ENCODE measurements at regions not wholly inside any gene's neighbourhood (a gene's known extent, or its start where the extent isn't known, plus 50 kb on each side); places are given as distances from the start of the nearest gene placed in this dataset.

DNA sequence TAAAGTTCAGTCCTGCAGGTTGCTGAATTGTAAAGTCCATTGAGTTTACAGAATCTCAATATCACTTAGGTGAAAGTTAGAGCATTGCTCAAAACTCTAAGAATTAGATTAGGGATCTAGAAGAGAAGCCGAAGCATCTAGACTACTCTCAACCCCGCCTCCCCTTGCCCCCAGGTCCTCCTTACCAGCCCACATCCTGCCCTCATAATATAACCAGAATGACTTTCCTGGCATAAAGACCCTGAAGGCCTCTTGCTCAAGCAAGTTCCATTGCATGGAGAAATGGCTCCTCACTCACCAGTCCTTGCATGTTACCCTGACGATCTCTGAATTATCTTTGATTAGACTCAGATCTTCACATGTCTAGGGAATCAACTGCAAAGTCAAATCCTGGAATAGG lies 78.8 kb downstream of the SPATA31C2 start:
- Mint-ChIP-seq H3K4me3 (ENCODE audit: unreplicated experiment) (no peak overlapping the region), H3K27ac (ENCODE audit: unreplicated experiment) (no peak overlapping the region), H3K36me3 (ENCODE audit: unreplicated experiment) (no peaks in the 10 kb centered on the region), H3K27me3 (ENCODE audit: unreplicated experiment) (peaks cover 11% of the 10 kb centered on the region), H3K4me1 (ENCODE audit: unreplicated experiment) (no peaks in the 10 kb centered on the region), H3K9me3 (ENCODE audit: unreplicated experiment) (peaks cover 4% of the 10 kb centered on the region)
- TF ChIP-seq, protein P1, sequence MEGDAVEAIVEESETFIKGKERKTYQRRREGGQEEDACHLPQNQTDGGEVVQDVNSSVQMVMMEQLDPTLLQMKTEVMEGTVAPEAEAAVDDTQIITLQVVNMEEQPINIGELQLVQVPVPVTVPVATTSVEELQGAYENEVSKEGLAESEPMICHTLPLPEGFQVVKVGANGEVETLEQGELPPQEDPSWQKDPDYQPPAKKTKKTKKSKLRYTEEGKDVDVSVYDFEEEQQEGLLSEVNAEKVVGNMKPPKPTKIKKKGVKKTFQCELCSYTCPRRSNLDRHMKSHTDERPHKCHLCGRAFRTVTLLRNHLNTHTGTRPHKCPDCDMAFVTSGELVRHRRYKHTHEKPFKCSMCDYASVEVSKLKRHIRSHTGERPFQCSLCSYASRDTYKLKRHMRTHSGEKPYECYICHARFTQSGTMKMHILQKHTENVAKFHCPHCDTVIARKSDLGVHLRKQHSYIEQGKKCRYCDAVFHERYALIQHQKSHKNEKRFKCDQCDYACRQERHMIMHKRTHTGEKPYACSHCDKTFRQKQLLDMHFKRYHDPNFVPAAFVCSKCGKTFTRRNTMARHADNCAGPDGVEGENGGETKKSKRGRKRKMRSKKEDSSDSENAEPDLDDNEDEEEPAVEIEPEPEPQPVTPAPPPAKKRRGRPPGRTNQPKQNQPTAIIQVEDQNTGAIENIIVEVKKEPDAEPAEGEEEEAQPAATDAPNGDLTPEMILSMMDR (IDR thresholded peaks at IDR 0.05) = no peak
- no peak for DNase-seq (ENCODE audit: extremely low spot score, unreplicated experiment)

DNA sequence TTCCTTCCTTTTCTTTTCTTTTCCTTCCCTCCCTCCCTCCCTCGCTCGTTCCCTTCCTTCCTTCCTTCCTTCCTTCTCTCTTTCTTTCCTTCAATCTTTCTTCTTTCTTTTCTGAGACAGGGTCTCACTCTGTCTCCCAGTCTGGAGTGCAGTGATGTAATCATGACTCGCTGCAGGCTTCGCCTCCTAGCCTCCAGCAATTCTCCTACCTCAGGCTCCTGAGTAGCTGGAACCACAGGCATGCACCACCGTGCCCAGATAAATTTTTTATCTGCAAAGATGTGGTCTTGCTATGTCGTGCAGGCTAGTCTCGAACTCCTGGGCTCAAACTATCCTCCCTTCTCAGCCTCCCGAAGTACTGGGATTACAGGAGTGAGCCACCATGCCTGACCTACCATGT lies 81.4 kb downstream of the SPATA31C2 start:
- Mint-ChIP-seq H3K27ac (ENCODE audit: unreplicated experiment) (no peak overlapping the region), H3K9me3 (ENCODE audit: unreplicated experiment) (peaks cover 9% of the 10 kb centered on the region), H3K4me1 (ENCODE audit: unreplicated experiment) (no peaks in the 10 kb centered on the region), H3K4me3 (ENCODE audit: unreplicated experiment) (no peak overlapping the region), H3K36me3 (ENCODE audit: unreplicated experiment) (no peaks in the 10 kb centered on the region), H3K27me3 (ENCODE audit: unreplicated experiment) (no peaks in the 10 kb centered on the region)
- DNase-seq (ENCODE audit: extremely low spot score, unreplicated experiment) = no peak
- TF ChIP-seq, protein P1 (IDR thresholded peaks at IDR 0.05) = no peak

DNA sequence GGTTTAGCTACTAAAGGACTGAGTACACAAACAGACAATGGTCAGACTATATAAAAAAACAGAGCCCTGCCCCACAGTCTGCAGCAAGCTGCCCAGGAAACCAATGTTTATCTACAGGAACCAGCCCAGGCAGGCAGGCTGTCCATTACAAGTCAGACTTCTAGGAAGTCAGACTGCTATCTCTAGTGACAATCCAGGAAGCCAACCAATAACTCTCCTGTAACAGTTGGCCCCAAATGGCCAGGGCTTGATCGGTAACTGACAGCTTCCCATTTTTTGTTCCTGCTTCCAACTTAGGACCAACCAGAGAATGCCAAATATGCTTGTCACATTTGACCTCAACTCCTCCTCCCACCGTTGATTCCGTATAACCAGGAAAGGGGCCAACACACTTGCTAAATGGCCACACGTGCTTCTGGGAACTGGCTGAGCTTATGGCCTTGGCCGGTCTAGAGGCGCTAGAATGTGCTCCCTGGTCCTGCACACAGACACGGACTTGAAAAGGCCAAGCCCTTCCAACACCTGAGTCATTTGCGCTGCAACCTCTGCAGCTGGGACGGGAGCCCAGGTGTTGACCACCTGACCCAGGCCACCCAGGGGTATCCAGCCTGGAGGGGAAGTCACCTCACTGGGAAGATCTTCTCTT lies 79.6 kb upstream of the CDK20 start:
- no peak overlapping the region for H3K4me3 Mint-ChIP-seq (ENCODE audit: unreplicated experiment)
- H3K27ac Mint-ChIP-seq (ENCODE audit: unreplicated experiment) = no peak overlapping the region
- H3K4me1 Mint-ChIP-seq (ENCODE audit: unreplicated experiment) = no peaks in the 10 kb centered on the region
- no peaks in the 10 kb centered on the region for H3K36me3 Mint-ChIP-seq (ENCODE audit: unreplicated experiment)
- DNase-seq (ENCODE audit: extremely low spot score, unreplicated experiment) = no peak
- TF ChIP-seq, protein P1 (IDR thresholded peaks at IDR 0.05) = no peak
- H3K27me3 Mint-ChIP-seq (ENCODE audit: unreplicated experiment) = no peaks in the 10 kb centered on the region
- H3K9me3 Mint-ChIP-seq (ENCODE audit: unreplicated experiment) = peaks cover 9% of the 10 kb centered on the region

DNA sequence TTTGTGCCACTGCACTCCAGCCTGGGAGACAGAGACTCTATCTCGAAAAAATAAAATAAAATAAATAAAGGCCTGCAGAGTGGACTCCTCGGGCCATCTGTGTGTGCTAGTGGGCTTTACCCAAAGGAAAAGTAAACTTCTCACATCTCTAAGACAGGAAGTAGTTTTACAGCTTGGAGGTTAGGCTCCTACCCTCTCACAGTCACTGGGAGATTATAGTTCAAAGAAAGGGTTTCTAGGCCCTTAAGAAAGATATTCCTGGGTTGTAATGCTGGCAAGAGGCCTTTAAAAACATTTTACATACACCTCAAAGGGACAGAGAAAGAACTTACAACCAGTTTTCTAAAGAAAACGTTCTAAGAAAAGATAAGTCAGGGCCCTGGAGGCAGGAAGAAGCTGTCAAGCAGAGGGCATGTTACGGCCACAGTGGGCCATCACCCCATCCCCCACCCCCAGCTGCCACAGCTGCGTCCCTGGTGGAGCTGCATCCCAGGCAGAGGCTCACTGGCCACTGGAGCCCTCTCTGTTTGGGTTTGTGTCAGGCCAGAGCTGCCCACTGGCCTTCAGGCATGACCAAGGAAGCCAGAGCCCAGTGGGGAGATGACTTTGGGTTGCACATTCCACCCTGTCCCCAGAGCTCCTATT lies 78.1 kb upstream of the CDK20 start:
- Mint-ChIP-seq H3K27ac (ENCODE audit: unreplicated experiment) (no peak overlapping the region), H3K36me3 (ENCODE audit: unreplicated experiment) (no peaks in the 10 kb centered on the region), H3K27me3 (ENCODE audit: unreplicated experiment) (no peaks in the 10 kb centered on the region), H3K4me1 (ENCODE audit: unreplicated experiment) (no peaks in the 10 kb centered on the region), H3K9me3 (ENCODE audit: unreplicated experiment) (peaks cover 9% of the 10 kb centered on the region), H3K4me3 (ENCODE audit: unreplicated experiment) (no peak overlapping the region)
- no peak for DNase-seq (ENCODE audit: extremely low spot score, unreplicated experiment)
- TF ChIP-seq, protein P1 (IDR thresholded peaks at IDR 0.05) = no peak

DNA sequence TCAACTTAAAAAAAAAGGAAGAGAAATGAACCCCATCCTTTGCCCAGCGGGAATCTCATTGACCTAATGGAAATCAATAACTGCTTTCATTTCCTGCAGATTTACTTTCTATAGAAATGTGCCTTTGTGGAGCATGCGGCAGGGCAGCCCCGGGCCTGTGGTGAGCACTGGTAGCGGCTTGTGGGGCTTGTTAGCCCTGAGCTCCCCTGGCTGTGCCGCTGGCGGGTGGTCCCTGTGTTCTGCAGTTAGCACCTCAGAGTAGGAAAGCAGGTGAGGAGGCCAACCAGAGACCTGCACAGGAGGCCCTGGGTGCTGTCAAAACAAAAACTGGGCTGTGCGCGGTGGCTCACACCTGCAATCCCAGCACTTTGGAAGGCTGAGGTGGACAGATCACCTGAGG lies 76.8 kb upstream of the CDK20 start:
- DNase-seq (ENCODE audit: extremely low spot score, unreplicated experiment) = no peak
- H3K27me3 Mint-ChIP-seq (ENCODE audit: unreplicated experiment) = no peaks in the 10 kb centered on the region
- TF ChIP-seq, protein P1 (IDR thresholded peaks at IDR 0.05) = no peak
- no peak overlapping the region for H3K27ac Mint-ChIP-seq (ENCODE audit: unreplicated experiment)
- no peak overlapping the region for H3K4me3 Mint-ChIP-seq (ENCODE audit: unreplicated experiment)
- no peaks in the 10 kb centered on the region for H3K4me1 Mint-ChIP-seq (ENCODE audit: unreplicated experiment)
- no peaks in the 10 kb centered on the region for H3K36me3 Mint-ChIP-seq (ENCODE audit: unreplicated experiment)
- H3K9me3 Mint-ChIP-seq (ENCODE audit: unreplicated experiment) = peaks cover 10% of the 10 kb centered on the region

All from osteocyte (in vitro differentiated cells).